GM18858 (cell line): ENCODE measurements at regions not wholly inside any gene's neighbourhood (a gene's known extent, or its start where the extent isn't known, plus 50 kb on each side); places are given as distances from the start of the nearest gene placed in this dataset.
"Not testable (repeated sequence)": the region's sequence is repeated elsewhere in the genome, so short reads cannot be mapped to it uniquely, and the experiment has no call there.

ENCODE experiments used
- ATAC-seq: cut with Tn5 transposase; IDR thresholded peaks from one replicate; pipeline ENCODE4 v1.9.1; 2021; ENCODE audit not compliant: unreplicated experiment

DNA sequence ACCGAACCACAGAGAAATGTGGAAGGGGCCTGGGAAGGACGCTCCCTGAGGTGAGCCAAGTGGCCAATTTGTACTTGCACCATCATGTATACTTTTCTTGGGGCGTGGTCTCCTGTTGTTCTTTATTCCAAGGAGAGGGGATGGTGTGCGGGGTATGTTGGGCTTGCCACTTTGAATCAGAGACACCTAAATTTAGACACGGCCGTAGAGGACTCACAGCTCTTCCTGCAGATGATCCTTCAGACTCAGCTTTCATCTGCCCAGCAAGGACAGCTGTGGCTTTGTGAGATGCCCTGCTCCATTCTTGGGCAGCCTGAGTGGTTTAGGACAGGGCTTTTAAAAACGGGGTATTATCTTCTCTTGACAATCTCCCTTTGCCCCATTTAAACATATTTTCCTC, 473.2 kb downstream of the REEP3 start:
- no peak for ATAC-seq

DNA sequence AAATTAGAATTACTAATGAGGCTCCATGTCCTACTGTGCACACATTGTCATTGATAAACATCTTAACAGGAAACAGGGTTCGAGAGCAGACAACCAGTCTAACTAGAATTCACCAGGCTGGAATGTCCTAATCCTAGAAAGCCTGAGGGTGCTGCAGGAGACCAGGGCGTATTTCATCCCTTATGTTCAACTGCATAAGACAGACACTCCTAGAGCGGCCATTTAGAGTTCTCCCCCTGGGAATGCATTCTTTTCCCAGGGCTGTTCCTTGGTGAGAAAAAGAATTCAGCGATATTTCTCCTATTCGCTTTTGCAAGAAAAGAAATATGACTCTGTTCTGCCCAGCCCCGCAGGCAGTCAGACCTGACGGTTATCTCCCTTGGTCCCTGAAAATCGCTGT, 486.0 kb downstream of the REEP3 start:
- no peak for ATAC-seq

GRCh38 chr10:64010711-64011110, 489.5 kb downstream of the REEP3 start:
- no peak for ATAC-seq

DNA sequence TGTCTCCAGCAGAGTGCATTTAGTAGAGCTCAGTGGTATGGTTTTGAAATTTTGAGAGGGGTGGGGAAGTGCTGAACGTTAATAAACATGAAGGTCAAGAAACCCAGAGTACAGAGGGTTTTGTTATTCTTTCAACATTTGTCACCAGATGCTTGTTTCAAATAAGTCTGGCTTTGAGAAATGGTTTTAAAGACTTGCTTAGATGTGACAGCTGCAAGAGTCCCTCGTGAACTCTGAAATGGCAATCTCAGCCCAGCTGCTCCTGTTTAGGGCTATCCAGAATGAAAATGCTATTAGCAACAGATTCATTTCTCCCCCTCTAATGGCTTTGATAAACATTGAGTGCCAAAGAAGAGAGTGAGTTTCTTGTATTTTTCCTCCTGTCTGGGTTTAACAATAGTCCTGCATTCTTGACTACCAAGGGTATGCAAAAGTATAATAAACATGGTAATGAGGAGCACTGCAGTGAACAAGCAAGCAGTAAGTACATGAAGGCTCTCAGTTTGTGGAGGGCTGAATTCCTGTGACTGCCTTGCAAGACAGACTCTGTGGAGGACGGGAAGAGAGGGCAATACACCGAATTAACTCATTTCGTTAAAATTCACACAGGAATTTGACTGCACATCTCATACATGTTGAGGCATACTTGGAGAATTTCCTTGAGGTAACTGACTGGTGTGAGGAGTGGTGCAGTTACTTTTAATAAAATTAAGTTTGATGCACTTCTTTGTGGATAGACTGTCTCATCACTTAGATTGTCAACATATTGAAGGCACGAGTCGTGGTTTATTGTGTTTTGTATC, 490.9 kb downstream of the REEP3 start:
- no peak for ATAC-seq

DNA sequence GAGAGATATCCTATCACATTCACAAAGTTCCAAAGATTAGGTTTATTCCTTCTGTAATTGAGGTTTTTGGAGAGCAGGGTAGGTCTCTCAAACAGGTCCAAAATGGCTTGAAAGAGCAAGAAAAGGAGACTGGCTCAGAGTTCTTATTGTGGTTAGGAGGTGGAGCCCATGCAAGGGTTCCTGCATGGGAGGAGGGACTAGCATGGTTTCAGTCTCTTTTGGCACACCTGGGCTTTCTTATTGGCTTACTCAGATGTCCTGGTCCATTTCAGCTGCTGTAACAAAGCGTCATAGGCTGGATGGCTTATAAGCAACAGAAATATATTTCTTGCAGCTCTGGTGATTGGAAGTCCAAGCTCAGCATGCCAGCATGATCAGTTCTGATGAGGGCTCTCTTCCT, 493.1 kb downstream of the REEP3 start:
- no peak for ATAC-seq

DNA sequence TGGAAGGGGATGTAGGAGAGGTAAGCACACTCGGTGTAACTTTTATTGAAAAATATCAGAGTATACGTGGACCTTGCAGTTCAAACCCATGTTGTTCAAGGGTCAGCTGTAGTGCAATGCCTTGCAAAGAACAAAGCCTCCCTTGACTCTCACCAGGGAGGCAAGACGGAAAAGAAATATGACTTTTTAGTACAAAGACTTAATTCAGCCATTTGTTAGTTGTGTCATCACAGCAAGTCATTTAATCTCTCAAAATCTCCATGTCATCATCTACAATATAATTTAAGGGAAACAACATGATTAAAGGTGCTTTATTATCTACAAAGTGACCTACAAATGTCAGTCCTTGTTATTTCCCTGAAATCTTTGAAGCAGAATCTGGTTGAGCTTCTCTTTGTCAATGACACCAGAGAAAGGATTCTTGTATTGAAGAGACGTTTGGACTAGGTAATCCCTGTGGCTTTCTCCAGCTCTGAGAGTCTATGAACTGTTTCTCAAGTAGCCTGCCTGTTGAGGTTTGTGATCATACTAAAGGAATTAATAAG, 502.8 kb downstream of the REEP3 start:
- no peak for ATAC-seq

DNA sequence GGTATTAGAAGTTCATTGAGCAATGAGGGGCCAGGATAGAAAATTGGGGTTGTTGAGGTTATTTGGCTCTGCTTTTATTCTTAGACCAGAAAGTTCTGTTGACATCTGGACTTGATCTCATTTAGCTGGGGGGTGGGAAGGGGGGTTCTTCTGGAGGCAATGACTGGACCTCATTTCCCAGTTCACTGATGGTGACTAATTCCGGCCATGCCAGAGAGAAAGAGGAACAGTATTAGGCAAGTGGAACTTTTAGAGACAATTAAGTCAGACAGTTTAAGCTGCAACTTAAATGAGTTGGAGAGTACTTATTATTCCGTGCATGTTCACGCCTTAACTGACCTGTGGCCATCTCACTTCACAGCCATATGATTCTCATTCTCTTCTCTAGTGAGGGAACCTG, 512.5 kb downstream of the REEP3 start:
- no peak for ATAC-seq

GRCh38 chr10:64036321-64036930, 515.2 kb downstream of the REEP3 start:
- ATAC-seq = no peak

DNA sequence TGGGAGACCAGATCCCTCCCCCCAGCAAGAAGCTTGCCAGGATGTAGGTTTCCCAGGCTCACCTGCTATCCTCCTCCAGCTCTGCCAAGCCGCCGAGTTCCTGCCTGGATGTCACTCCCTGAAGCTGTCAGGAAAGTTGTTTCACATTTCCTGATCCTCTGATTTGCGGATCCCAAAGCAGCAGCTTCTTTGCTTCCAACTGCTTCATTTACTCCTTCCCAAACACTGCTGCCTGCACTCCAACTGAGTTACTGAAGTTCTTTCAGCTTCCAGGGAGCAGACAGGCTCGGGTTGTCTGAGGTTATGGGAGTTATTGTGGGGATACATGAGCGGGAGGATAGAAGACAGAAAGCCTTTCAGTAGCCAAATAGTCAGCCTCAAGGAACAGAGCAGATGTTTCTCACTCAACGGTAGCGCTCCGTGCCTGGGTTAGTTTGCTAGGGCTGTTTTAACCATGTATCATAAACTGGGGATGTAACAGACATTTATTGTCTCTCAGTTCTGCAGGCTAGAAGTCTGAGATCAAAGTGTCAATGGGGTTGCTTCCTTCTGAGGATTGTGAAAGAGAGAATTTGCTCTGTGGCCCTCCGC, 516.0 kb downstream of the REEP3 start:
- no peak for ATAC-seq

DNA sequence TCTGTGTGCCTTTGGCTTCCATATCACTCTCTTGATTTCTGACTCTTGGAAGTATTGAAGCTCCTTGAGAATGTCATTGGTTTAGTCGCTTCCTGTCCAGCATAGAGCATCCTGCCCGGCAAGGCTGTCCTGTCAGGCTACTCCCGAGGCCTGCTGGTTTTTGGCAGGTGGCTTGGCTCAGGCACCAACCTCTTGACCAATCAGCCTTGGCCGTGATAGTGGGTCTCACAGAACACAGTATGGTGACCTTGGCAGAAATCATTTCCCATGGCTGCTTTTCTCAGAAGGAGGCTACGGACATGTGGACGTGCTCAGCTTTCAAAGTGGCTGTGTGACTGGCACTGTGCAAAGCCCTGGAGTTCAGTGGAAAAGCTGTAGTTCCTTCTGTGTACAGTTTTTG, 516.9 kb downstream of the REEP3 start:
- ATAC-seq = no peak

GRCh38 chr10:64039198-64039597, 518.0 kb downstream of the REEP3 start:
- ATAC-seq = peak; percentile 44

DNA sequence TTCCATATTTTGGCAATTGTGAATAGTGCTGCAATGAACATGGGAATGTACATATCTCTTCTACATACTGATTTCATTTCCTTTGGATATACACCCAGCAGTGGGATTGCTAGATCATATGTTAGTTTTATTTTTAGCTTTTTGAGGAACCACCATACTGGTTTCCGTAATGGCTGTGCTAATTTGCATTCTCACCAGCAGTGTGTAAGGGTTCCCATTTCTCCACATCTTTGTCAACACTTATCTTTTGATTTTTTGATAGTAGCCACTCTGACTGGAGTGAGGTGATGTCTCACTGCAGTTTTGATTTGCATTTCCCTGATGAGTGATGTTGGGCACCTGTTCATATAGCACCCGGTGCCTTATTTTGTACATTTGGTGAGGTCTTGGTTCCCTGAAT, 519.6 kb downstream of the REEP3 start:
- ATAC-seq = peak; percentile 8

GRCh38 chr10:64041185-64041988, 520.2 kb downstream of the REEP3 start:
- ATAC-seq = peak; percentile 85

GRCh38 chr10:64041989-64042490, 520.8 kb downstream of the REEP3 start:
- ATAC-seq = no peak

GRCh38 chr10:64044098-64044497, 522.9 kb downstream of the REEP3 start:
- ATAC-seq = no peak

DNA sequence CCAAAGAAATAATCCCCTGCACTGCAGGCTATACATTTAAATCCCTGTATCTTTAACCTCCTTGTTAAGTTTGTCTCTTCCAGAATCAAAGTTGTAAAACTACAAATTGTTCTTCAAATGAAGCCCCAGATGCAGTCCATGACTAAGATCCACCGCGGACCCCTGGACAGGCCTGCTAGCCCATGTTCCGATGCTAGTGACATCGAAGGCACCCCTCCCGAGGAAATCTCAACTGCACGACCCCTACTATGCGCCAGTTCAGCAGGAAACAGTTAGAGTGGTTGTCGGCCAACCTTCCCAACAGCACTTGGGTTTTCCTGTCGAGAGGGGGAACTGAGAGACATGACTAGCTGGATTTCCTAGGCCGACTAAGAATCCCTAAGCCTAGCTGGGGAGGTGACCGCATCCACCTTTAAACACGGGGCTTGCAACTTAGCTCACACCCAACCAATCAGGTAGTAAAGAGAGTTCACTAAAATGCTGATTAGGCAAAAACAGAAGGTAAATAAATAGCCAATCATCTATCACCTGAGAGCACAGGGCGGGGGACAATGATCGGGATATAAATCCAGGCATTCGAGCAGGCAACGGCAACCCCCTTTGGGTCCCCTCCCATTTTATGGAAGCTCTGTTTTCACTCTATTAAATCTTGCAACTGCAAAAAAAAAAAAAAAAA, 523.9 kb downstream of the REEP3 start:
- not testable (repeated sequence) for ATAC-seq

- ATAC-seq = no peak
Observed at GRCh38 chr10:64054392-64054791, 533.2 kb downstream of the REEP3 start.

DNA sequence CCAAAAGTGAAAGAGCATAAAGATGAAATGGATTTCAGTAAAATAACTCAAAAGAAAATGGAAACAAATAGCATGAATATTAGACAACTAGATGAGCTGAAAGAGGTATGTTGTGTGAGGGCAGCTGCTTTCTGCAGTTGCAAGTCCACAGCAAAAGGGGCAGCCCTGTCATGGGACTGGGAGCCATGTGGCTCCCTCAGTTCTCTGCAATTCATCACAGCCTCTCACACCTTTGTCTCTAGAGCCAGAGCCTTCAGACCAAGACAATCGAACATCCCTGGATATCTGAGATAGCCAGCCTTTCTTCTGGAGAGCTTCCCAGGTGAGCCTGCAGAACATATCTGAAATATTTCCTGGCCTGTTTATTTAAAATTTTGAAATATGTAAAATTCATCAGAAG, 538.7 kb downstream of the REEP3 start:
- ATAC-seq = no peak

DNA sequence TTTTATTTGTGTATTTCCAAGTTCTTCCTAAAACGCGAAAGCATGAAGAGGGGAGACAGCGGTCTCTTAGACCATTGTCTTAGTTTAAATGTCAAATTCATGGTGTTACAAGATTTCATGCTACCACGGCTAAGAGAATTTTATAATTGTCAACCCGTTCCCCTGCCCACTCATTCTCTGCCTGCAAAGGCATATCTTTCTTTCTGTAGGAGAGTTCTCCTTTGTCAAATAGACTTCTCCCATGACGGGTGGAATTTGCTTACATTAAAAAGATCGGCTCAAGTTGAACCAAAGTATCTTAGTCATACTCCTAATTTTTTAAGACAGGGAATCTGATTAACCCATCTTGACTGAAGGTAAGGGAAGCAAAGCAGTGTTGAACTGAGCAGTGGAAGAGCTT, 539.2 kb downstream of the REEP3 start:
- no peak for ATAC-seq

DNA sequence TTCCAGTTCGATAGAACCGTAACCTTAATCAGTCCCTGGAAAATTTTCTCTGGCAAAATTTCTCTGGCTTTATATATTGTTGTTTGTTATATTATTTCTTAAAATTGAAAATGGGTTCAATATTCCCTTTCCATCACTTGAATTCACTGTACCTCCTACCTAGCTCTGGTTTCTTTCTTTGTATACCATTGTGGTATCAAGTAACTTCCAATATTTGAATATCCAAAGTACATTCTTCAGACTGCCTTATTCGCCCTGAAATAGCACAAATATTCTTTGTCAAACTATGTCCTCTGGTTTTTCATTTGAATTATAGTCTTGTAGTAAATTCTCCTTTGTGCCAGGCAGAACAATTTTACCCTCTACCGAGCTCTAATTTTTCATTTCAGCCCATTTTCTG, 541.6 kb downstream of the REEP3 start:
- no peak for ATAC-seq
